ENCODE measurements at regions not wholly inside any gene's neighbourhood (a gene's known extent, or its start where the extent isn't known, plus 50 kb on each side); places are given as distances from the start of the nearest gene placed in this dataset.

DNA sequence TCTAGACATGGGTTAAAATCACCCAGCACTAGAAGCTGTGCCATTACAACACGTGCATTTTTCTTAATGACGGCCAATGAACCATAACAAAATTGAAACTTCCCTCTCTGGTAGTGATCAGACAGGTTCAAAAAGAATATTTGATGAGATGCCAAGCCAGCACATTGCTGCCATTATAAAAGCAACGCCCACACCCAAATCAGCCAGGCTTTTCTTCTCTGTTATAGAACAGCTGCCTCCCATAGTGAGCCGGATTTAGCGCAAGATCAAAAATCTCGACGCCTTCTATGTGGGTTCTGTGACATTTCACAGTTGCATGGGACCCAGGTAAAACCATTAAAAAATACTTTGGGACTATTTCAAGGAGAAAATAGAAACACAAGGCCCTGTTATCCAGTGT lies 1158.0 kb downstream of the EFNB2 start:
- no peak overlapping the region for H3K4me3 ChIP-seq
- no peaks in the 10 kb centered on the region for H3K36me3 ChIP-seq
- no peak for DNase-seq
- no peaks in the 10 kb centered on the region for H3K4me1 ChIP-seq
- TF ChIP-seq, protein P1, sequence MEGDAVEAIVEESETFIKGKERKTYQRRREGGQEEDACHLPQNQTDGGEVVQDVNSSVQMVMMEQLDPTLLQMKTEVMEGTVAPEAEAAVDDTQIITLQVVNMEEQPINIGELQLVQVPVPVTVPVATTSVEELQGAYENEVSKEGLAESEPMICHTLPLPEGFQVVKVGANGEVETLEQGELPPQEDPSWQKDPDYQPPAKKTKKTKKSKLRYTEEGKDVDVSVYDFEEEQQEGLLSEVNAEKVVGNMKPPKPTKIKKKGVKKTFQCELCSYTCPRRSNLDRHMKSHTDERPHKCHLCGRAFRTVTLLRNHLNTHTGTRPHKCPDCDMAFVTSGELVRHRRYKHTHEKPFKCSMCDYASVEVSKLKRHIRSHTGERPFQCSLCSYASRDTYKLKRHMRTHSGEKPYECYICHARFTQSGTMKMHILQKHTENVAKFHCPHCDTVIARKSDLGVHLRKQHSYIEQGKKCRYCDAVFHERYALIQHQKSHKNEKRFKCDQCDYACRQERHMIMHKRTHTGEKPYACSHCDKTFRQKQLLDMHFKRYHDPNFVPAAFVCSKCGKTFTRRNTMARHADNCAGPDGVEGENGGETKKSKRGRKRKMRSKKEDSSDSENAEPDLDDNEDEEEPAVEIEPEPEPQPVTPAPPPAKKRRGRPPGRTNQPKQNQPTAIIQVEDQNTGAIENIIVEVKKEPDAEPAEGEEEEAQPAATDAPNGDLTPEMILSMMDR (IDR thresholded peaks at IDR 0.05), result no peak
- H3K27me3 ChIP-seq, result no peaks in the 10 kb centered on the region
- no peaks in the 10 kb centered on the region for H3K9me3 ChIP-seq
- H3K27ac ChIP-seq, result no peak overlapping the region
- intact Hi-C loops (cut with DNase I; ENCODE audit: low total_unique reads), result no loop called here

DNA sequence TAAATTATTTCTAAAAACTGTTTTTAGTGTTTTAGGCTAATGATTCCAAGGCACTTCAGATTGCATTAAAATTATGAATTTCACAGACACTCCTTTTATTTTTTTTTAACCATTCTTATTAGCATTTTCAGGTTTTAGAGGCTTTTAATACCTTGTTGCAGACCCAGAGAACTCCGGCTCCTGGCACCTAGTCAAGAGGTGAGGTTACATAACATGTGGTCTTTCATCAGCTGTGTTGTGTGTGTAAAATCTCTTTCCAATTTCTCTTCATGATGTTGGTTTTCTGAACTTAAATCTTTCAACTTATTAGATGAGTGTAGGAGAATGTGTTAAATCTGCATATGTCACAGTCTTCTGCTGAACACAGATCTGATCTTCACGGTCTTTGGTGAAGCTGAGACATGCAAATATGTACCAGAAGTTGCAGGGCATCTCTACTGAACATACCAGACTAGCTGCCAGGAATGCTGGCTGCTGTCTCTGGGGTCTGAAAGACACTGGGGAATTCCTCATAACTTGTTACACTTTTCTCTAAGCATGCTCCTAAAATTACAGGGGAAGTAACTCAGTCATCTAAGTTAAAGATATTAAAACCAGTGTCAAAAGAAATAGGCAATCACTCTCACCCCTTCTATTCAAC lies 1165.3 kb downstream of the EFNB2 start:
- intact Hi-C loops (cut with DNase I; ENCODE audit: low total_unique reads), result no loop called here

DNA sequence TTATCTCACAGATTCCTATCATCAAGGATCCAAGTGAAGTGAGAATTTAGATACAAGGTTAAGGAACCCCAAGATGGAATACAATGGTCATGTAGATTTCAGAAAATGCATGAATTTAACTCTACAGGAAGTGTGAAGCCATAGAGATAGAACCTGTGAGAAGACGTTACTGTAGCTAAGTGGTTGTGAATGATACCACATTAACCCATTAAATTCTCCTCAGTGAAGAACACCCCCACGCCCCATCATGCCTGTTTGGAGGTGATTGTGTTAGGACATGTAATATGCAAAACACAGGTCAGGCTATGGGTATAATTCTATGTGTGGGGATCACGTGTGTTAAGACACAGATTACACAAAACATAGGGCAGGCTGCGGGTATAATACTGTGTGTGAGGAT lies 1166.7 kb downstream of the EFNB2 start:
- no peaks in the 10 kb centered on the region for H3K4me1 ChIP-seq
- TF ChIP-seq, protein P1 (IDR thresholded peaks at IDR 0.05), result no peak
- intact Hi-C loops (cut with DNase I; ENCODE audit: low total_unique reads), result no loop called here
- no peaks in the 10 kb centered on the region for H3K27me3 ChIP-seq
- H3K27ac ChIP-seq, result no peak overlapping the region
- no peak for DNase-seq
- no peaks in the 10 kb centered on the region for H3K9me3 ChIP-seq
- no peak overlapping the region for H3K4me3 ChIP-seq
- no peaks in the 10 kb centered on the region for H3K36me3 ChIP-seq

More for the DNA sequence above, 1165.3 kb downstream of the EFNB2 start:
- H3K4me3 ChIP-seq, result no peak overlapping the region
- DNase-seq, result no peak
- TF ChIP-seq, protein P1 (IDR thresholded peaks at IDR 0.05), result no peak
- H3K9me3 ChIP-seq, result no peaks in the 10 kb centered on the region
- no peaks in the 10 kb centered on the region for H3K36me3 ChIP-seq
- H3K27ac ChIP-seq, result no peak overlapping the region
- no peaks in the 10 kb centered on the region for H3K27me3 ChIP-seq
- no peaks in the 10 kb centered on the region for H3K4me1 ChIP-seq

DNA sequence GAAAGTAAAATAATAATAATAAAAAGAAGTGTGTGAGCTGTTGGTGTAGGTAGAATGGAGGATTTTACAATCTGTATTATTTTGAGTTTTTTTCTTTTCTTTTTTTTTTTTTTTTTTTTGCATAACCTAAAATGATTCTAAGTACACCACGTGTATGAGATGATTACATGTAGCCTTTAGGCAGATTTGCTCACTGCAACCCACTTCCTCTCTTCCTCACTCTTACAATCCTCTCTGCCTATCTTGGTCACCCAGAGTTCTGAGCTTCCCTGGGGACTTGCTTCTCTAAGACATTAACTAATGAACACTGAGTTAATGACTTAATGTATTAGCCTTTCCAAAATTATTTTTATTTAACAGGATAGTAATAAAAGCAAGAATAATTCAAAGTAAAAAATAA lies 1169.6 kb downstream of the EFNB2 start:
- Histone ChIP-seq H3K27ac (no peak overlapping the region), H3K4me3 (no peak overlapping the region), H3K9me3 (no peaks in the 10 kb centered on the region), H3K4me1 (no peaks in the 10 kb centered on the region), H3K36me3 (no peaks in the 10 kb centered on the region), H3K27me3 (no peaks in the 10 kb centered on the region)
- DNase-seq, result no peak
- intact Hi-C loops (cut with DNase I; ENCODE audit: low total_unique reads), result no loop called here
- TF ChIP-seq, protein P1 (IDR thresholded peaks at IDR 0.05), result no peak

DNA sequence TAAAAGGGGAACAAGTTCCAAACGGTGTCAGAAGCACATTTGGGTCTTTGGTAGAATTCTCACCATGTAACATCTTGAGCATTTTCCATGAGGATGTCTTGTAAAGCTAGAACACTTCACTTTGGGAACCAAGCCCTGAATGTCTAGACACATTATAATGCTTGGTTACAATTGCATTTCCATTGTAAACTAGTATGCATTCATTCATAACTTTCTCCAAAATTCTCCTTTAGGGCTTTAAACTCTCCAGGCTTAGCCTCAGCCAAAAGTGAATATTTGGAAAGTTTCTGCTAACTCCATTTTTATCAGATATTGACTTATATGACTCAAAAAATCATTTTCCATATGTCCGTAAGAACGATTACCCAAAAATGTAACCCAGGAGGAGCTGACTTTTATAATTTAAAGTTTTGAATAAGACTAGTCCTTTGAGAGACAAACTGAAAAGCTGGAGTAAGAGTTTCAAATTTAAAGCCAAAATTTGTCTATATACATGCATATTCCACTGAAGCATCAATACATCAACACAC lies 1170.4 kb downstream of the EFNB2 start:
- TF ChIP-seq, protein P1 (IDR thresholded peaks at IDR 0.05), result no peak
- Histone ChIP-seq H3K4me1 (no peaks in the 10 kb centered on the region), H3K9me3 (no peaks in the 10 kb centered on the region), H3K4me3 (no peak overlapping the region), H3K27me3 (no peaks in the 10 kb centered on the region), H3K27ac (no peak overlapping the region), H3K36me3 (no peaks in the 10 kb centered on the region)
- intact Hi-C loops (cut with DNase I; ENCODE audit: low total_unique reads), result no loop called here
- DNase-seq, result no peak
